Fibroblast of lung (primary cell): ENCODE measurements at regions not wholly inside any gene's neighbourhood (a gene's known extent, or its start where the extent isn't known, plus 50 kb on each side); places are given as distances from the start of the nearest gene placed in this dataset.

Experiments
- EZH2 ChIP-seq: IDR thresholded peaks from 2 replicates; pipeline ENCODE4 v1.5.1; 2012; ENCODE audit warnings: low read length, control low read depth, mild to moderate bottlenecking; ENCODE audit errors: missing control alignments
- TF ChIP-seq, protein P1 (sequence below), 2 donors: IDR thresholded peaks in 1 of 2; conservative IDR thresholded peaks in 1 of 2; 1 replicate in 1 of 2; 2 replicates in 1 of 2; pipeline ENCODE4 v1.5.1; 2011 to 2012; ENCODE audit warnings: low read length in 2 of 2, control low read depth in 1 of 2, inconsistent platforms in 1 of 2, low read depth in 1 of 2, mild to moderate bottlenecking in 1 of 2

DNA sequence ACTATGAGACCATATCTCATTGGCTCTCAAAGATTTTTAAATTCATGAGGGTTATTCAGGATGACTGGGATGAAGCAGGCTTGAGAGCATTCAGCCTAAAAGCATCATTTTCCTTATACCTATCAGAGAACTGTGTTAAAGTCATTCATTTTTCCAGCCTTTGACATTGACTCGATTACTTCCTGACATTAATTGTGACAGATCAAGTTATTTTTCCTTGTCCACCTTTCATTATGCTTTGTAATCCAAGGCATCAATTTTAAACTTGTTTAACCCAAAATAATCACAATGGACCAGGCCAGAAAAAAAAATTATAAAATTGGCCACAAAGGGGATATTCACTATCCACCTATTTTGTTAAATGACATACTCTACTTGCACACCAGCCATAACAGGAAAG is 1606.8 kb upstream of the PIK3C3 start:
- TF ChIP-seq, protein P1, sequence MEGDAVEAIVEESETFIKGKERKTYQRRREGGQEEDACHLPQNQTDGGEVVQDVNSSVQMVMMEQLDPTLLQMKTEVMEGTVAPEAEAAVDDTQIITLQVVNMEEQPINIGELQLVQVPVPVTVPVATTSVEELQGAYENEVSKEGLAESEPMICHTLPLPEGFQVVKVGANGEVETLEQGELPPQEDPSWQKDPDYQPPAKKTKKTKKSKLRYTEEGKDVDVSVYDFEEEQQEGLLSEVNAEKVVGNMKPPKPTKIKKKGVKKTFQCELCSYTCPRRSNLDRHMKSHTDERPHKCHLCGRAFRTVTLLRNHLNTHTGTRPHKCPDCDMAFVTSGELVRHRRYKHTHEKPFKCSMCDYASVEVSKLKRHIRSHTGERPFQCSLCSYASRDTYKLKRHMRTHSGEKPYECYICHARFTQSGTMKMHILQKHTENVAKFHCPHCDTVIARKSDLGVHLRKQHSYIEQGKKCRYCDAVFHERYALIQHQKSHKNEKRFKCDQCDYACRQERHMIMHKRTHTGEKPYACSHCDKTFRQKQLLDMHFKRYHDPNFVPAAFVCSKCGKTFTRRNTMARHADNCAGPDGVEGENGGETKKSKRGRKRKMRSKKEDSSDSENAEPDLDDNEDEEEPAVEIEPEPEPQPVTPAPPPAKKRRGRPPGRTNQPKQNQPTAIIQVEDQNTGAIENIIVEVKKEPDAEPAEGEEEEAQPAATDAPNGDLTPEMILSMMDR (conservative IDR thresholded peaks at IDR 0.05 in 1 of 2, IDR thresholded peaks at IDR 0.05 in 1 of 2; ENCODE audit: low read depth in 1 of 2, low read length in 2 of 2), result no peak
- TF ChIP-seq EZH2, result no peak
